ENCODE measurements at regions not wholly inside any gene's neighbourhood (a gene's known extent, or its start where the extent isn't known, plus 50 kb on each side); places are given as distances from the start of the nearest gene placed in this dataset.

GRCh38 chr16:5377280-5377898 is 279.8 kb upstream of the EEF2KMT start:
- TF ChIP-seq, protein P1, sequence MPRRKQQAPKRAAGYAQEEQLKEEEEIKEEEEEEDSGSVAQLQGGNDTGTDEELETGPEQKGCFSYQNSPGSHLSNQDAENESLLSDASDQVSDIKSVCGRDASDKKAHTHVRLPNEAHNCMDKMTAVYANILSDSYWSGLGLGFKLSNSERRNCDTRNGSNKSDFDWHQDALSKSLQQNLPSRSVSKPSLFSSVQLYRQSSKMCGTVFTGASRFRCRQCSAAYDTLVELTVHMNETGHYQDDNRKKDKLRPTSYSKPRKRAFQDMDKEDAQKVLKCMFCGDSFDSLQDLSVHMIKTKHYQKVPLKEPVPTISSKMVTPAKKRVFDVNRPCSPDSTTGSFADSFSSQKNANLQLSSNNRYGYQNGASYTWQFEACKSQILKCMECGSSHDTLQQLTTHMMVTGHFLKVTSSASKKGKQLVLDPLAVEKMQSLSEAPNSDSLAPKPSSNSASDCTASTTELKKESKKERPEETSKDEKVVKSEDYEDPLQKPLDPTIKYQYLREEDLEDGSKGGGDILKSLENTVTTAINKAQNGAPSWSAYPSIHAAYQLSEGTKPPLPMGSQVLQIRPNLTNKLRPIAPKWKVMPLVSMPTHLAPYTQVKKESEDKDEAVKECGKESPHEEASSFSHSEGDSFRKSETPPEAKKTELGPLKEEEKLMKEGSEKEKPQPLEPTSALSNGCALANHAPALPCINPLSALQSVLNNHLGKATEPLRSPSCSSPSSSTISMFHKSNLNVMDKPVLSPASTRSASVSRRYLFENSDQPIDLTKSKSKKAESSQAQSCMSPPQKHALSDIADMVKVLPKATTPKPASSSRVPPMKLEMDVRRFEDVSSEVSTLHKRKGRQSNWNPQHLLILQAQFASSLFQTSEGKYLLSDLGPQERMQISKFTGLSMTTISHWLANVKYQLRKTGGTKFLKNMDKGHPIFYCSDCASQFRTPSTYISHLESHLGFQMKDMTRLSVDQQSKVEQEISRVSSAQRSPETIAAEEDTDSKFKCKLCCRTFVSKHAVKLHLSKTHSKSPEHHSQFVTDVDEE (CRISPR knock-in tag; IDR thresholded peaks at IDR 0.05): no peak
- TF ChIP-seq TOX (CRISPR knock-in tag; IDR thresholded peaks at IDR 0.05; ENCODE audit: borderline replicate concordance) (no peak), TCF4 (CRISPR knock-in tag; IDR thresholded peaks at IDR 0.05; ENCODE audit: borderline replicate concordance) (no peak), SNAI2 (CRISPR knock-in tag; IDR thresholded peaks at IDR 0.05) (no peak), POU6F1 (CRISPR knock-in tag; IDR thresholded peaks at IDR 0.05; ENCODE audit: borderline replicate concordance, low read depth) (no peak)

Data from SK-N-SH treated with all-trans-retinoic acid at 6 μM for 48 hours (cell line).